ENCODE measurements at regions not wholly inside any gene's neighbourhood (a gene's known extent, or its start where the extent isn't known, plus 50 kb on each side); places are given as distances from the start of the nearest gene placed in this dataset.

DNA sequence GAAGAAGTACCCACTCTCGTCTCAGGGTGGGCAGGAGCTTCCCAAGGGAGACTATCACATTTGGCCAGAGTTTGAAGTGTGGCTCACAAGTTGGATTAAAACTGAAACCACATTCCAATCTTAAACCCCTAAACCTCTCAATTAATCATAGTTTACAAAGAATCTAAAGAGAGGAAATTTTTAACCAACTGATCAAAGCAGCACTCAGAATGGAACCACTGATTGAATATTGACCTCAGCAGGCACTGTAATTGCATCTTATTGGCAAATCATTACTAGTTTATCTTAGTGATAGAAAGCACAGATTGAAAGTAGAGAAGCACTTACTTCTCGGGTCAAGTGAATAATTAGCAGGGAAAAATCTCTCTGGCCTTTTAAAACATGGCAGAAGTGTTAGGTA is 491.6 kb downstream of the TOX3 start:
- TF ChIP-seq CTCF (IDR thresholded peaks at IDR 0.05) (no peak), ZFX (IDR thresholded peaks at IDR 0.05; ENCODE audit: borderline replicate concordance) (no peak)
